ENCODE measurements at regions not wholly inside any gene's neighbourhood (a gene's known extent, or its start where the extent isn't known, plus 50 kb on each side); places are given as distances from the start of the nearest gene placed in this dataset.
"Not testable (repeated sequence)": the region's sequence is repeated elsewhere in the genome, so short reads cannot be mapped to it uniquely, and the experiment has no call there.

DNA sequence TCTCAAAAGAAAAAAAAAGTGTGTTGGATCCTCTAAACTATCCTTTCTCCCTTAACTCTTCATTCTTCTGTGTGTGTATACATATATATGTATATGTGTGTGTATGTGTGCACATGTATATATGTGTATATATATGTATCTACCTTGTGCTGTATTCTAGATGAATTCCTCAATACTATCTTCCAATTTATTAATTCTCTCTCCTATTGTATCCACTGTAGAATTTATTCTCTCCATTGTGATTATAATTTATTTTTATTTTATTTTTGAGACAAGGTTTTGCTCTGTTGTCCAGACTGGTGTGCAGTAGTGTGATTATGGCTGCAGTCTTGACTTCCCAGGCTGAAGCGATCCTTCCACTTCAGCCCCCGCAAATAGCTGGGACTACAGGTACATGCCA lies 147.1 kb upstream of the ZNF618 start:
- ATAC-seq (no peak), DNase-seq (ENCODE audit: missing footprints) (no peak)
- intact Hi-C loops (cut with DNase I), result no loop called here

DNA sequence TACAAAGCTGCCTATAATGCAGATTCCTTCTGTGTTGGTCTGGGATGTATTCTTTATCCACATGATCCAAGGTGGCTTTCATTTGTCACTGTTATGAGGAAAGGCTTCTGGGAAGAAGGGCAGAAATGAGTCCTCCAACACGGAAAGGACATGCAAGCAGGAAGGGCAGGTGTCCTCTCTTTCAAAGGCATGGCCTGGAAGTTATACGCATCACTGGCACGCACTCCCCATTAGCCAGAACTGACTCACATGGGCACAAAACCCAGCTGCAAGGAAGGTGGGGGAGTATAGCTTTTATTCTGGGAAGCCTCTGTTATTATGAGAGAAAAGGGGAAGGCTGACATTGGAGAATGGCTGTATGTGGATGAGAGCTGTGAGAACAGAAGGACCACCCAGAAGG lies 141.3 kb upstream of the ZNF618 start:
- ATAC-seq (no peak), DNase-seq (ENCODE audit: missing footprints) (no peak)
- intact Hi-C loops (cut with DNase I), result loop anchor here (5.0 kb wide), 1 partner anchor 297 kb away; no protein-coding TSS in a partner anchor

DNA sequence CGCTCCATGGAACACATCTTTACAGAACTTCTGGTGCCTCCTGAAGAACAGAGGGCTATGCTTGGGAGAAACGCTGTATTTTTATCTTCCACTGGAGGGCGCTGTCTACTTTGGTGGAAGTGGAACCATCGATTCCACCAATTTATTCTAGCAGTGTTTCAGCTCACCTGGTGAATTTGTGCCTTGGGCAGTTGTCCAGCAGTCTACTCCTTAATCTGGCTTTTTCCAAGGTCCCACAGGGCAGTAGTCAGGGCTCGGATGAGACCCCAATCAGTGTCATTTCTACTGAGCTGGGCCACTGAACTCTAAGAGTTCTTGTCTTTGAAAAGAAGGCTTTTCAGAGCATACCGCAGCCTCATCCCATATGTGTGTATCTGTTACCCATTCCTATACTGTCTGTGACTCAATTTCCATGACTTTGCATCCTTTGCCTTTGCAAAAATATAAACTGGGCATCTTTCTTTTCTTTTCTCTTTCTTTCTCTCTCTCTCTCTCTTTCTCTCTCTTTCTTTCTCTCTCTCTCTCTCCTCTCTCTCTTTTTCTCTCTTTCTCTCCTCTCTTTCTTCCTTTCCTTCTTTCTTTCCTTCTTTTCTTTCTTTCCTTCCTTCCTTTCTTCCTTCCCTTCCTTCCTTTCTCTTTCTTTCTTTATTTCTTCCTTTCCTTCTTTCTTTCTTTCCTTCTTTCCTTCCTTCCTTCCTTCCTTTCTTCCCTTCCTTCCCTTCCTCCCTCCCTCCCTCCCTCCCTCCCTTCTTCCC lies 138.4 kb upstream of the ZNF618 start:
- ATAC-seq, result no peak
- no peak for DNase-seq (ENCODE audit: missing footprints)
- intact Hi-C loops (cut with DNase I), result loop anchor here (5.0 kb wide), 1 partner anchor 295 kb away; no protein-coding TSS in a partner anchor

DNA sequence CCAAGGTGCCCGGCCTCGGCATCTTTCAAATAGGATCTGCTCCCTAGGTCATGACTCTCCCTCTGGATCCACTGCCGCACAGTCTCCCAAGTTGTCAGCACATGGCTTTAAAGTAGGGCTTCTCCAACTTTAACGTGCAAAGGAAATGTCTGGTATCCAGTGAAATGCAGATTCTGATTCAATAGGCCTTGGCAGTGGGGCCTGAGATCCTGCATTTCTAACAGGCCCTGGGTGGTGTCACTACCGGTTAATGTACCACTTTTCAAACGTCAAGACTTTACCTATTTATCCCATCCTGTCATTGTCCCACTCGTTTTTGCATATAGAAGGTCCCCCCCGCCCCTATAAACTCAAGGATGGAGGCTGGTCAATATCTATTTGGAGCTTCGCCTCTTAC lies 137.6 kb upstream of the ZNF618 start:
- ATAC-seq, result no peak
- intact Hi-C loops (cut with DNase I), result loop anchor here (5.0 kb wide), 1 partner anchor 294 kb away; no protein-coding TSS in a partner anchor
- DNase-seq (ENCODE audit: missing footprints), result no peak

DNA sequence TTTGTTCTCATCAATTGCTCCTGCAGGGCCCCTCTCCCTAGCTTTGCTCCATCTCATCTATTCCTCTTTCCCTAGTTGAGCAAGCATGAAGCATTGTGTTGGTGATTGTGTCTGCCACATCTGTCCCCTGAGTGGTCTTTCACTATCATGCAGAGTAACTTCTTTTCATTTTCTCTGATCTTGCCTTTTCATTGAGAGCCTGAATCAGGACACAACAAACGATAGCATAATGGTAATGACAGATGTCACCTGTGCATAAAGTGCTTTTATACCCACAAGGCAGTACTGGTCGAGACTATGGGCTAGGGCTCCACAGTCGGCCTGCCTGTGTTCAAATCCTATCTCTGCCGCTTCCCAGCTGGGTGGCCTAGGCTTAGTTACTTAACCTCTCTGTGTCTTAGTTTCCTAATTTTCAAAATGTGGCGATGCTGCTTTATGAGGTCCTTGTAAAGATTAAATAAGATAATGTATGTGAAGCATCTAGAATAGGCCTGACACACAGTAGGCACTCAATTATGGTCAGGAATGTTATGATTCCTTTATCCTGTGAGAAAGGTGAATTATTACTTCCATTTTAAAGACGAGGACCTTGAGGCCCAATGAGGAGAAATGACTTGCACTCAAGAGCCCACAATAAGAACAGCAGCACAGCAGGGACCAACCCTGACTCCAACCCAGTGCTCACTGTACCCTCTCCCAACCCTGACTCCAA lies 137.1 kb upstream of the ZNF618 start:
- intact Hi-C loops (cut with DNase I), result loop anchor here (5.0 kb wide), 1 partner anchor 293 kb away; no protein-coding TSS in a partner anchor
- DNase-seq (ENCODE audit: missing footprints) (no peak), ATAC-seq (no peak)

DNA sequence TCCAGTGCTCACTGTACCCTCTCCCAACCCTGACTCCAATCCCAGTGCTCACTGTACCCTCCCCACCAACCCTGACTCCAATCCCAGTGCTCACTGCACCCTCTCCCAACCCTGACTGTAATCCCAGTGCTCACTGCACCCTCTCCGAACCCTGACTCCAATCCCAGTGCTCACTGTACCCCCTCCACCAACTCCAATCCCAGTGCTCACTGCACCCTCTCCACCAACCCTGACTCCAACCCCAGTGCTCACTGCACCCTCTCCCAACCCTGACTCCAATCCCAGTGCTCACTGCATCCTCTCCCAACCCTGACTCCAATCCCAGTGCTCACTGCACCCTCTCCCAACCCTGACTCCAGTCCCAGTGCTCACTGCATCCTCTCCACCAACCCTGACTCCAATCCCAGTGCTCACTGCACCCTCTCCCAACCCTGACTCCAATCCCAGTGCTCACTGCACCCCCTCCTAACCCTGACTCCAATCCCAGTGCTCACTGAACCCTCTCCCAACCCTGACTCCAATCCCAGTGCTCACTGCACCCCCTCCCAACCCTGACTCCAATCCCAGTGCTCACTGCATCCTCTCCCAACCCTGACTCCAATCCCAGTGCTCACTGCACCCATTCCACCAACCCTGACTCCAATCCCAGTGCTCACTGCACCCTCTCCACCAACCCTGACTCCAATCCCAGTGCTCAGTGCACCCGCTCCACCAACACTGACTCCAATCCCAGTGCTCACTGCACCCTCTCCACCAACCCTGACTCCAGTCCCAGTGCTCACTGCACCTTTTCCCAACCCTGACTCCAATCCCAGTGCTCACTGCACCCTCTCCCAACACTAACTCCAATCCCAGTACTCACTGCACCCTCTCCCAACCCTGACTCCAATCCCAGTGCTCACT lies 136.3 kb upstream of the ZNF618 start:
- not testable (repeated sequence) for DNase-seq (ENCODE audit: missing footprints); ATAC-seq
- intact Hi-C loops (cut with DNase I), result loop anchor here (5.0 kb wide), 1 partner anchor 292 kb away; no protein-coding TSS in a partner anchor

DNA sequence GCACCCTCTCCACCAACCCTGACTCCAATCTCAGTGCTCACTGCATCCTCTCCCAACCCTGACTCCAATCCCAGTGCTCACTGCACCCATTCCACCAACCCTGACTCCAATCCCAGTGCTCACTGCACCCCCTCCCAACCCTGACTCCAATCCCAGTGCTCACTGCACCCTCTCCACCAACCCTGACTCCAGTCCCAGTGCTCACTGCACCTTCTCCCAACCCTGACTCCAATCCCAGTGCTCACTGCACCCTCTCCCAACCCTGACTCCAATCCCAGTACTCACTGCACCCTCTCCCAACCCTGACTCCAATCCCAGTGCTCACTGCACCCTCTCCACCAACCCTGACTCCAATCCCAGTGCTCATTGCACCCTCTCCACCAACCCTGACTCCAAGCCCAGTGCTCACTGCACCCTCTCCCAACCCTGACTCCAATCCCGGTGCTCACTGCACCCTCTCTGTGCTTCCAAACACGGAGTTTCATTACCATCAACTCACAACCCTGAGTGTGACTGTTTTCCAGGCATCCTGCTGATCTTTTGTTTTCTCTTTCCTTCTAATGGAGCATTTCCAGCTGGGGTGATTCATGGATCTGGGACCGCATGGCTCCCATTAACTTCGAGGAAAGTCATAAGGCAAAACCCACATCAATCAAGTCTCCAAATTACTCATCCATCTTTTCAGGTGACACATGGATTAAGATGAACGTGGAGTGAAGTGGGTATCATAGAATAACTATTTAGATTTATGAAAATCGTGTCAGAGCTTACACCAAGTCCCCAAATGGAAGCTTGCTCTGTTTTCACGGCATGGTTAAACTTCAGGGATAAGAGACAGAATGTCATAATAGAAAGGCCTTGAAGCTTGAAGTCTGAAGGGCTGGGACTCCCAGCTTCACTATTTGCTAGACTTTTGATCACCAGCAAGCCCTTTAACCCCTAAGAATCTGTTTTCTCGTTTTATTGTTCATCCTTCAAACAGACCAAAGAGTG lies 135.3 kb upstream of the ZNF618 start:
- ATAC-seq; intact Hi-C loops (cut with DNase I); DNase-seq (ENCODE audit: missing footprints): not testable (repeated sequence)

DNA sequence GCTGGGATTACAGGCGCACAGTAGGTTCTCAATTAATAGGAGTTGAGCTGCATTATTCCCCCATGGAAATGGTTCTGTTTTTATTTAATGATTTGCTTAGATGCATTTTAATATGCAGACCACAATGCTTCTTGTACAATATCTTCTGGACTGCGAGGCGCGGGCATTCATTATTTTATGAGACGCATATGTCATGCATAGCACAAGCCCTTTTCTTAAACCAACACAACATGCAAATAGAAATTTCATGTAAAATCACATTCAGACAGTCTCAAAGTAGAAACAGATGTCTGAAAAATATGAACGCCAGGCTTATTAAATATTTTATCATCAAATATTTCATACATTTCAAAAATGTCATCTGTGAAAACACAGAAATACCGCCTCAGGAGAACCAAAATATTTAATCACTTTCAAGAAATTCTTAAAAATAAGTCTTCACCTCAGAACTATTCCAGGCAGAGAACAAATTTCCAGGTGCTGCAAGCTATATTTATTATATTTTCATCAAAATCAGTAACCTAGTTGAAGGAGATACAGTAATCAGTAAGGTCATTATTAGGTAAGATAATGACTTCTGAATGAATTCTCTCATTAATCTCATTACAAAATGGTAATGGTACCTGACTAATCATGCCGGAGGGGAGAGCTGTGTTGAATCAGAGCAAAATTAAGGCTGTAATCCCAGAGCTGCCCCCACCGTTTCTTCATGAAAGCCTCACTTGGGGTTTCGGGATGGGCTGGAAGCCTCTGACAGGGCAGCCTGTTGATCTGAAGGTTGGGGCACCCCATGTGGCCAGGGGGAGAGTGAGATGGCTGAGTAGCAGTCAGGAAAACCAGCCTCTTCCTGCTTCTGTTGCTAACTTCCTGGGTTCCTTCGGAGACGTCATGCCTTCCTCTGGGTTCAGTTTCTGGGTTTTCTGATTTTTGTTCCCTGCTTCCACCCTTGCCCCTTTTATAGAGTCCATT lies 133.9 kb upstream of the ZNF618 start:
- no peak for DNase-seq (ENCODE audit: missing footprints)
- intact Hi-C loops (cut with DNase I), result no loop called here
- ATAC-seq, result no peak

DNA sequence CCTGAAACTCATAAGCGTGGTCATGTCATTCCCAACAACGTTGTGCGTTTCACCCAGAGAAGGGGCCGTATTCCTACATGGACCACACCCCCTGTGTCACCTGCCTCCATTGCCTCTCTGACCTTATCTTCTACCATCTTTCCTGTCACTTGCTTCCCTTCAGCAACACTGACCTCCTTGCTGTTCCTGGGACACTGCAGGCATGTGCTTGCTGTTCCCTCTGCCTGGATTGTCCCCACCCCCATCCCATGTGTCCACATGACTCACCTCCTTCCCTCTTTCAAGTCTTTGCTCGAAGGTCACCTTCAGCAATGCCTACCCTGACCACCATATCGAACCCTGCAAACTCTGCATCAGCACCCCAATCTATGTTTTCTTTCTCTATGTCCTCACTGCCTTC lies 133.2 kb upstream of the ZNF618 start:
- intact Hi-C loops (cut with DNase I), result no loop called here
- ATAC-seq (no peak), DNase-seq (ENCODE audit: missing footprints) (no peak)

DNA sequence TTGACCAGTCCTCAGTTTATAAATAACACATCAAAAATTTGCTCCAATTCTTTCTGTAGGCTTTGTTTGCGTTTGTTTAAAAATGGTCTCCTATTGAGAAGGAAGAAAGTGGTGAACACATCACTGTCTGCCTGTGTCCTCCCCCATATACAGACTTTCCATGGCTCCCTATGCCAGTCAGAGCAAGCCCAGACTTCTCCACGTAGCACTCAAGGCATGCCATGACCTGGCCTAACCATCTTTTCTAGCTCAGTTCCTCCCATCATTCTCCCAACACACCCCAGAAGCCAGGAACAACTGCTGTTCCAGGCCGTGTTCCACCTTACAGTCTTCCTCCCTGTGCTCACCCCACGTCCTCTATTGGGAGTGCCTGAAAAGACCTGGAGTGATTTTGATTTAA lies 129.6 kb upstream of the ZNF618 start:
- no peak for ATAC-seq
- intact Hi-C loops (cut with DNase I), result no loop called here
- DNase-seq (ENCODE audit: missing footprints), result no peak

DNA sequence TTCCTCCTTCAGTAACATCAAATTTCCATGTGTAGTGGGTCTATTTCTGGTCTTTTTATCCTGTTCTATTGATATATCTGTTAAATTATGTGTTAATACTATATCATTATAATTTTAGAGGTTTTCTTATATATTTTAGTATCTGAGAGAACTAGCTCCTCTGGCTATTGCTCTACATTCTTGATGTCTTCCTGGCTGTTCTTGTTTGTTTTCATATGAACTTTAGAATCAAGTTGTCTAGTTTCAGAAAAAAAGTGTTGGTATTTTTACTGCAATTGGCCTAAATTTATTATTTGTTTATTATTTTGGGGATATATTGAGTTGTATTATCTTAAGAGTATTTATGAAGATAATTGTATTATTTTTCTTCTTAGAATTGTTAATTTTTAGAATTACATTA lies 128.0 kb upstream of the ZNF618 start:
- intact Hi-C loops (cut with DNase I), result no loop called here
- DNase-seq (ENCODE audit: missing footprints), result no peak
- ATAC-seq, result no peak

DNA sequence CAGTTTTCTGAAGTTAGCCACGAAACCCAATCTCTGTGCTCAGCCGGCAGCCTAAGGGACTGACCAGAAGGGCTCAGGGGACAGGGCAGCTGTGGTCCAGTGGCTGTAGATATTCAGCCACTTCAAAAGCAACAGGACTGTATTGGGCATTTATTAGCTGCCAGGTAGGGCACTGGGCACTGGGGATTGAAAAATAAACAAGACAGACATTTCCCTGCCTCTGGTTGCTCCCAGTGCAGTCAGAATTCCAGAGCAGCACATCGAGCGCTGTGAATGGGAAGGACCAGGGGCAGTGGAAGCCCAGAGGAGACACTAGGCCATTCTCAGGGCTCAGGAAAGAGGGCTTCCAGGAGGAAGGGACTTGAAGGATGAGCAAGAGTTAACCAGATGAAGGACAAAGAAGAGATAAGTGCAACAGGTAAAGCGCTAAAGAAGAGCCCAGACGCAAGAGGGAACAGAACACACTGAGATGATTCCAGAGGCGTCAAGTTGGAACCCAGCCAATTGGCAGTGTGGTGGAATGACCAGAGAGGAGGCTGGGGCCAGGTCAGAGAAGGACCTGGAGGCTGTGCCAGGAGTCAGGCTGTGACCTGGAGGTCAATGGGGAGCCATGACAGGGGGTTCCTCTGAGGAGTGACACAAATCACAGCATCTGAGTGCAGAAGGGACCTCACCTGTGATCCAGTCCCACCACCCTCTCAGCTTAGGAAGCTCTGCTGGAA lies 122.5 kb upstream of the ZNF618 start:
- DNase-seq (ENCODE audit: missing footprints) (no peak), ATAC-seq (no peak)
- intact Hi-C loops (cut with DNase I), result no loop called here

DNA sequence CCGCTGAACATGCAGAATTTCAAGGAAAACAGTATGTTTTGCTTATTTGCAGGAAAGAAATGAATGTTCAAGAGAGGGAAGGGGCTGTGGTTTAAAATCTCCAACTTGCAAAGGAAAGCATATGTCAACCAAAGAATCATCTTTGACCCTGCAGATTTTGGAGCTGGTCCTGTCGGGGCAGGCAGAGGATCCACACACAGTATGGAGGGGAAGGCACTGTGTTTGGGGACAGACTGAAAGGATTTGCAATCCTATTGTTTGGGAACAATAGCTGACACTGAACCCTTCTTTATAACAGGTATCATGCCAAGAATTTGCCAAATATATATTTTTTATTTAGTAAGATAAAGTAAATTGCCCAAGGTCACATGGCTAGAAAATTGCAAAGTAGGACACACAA lies 121.4 kb upstream of the ZNF618 start:
- DNase-seq (ENCODE audit: missing footprints) (no peak), ATAC-seq (no peak)
- intact Hi-C loops (cut with DNase I), result no loop called here

DNA sequence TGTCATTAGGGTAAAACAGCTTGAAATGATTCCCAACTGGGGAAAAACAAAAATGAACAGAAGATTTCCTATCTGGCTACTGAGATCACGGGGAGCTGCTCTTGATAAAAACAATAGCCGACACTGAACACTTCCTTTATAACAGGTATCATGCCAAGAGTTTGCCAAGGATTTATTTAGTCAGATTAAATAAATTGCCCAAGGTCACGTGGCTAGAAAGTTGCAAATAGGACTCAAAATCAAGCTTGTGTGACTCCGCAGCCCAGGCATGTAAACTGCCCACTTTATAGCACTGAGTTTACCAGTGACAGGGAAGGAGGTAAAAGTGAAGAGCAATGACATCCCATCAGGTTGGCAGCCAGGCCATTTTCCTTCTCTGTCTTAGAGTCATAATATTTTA lies 120.7 kb upstream of the ZNF618 start:
- ATAC-seq (no peak), DNase-seq (ENCODE audit: missing footprints) (no peak)
- intact Hi-C loops (cut with DNase I), result no loop called here

DNA sequence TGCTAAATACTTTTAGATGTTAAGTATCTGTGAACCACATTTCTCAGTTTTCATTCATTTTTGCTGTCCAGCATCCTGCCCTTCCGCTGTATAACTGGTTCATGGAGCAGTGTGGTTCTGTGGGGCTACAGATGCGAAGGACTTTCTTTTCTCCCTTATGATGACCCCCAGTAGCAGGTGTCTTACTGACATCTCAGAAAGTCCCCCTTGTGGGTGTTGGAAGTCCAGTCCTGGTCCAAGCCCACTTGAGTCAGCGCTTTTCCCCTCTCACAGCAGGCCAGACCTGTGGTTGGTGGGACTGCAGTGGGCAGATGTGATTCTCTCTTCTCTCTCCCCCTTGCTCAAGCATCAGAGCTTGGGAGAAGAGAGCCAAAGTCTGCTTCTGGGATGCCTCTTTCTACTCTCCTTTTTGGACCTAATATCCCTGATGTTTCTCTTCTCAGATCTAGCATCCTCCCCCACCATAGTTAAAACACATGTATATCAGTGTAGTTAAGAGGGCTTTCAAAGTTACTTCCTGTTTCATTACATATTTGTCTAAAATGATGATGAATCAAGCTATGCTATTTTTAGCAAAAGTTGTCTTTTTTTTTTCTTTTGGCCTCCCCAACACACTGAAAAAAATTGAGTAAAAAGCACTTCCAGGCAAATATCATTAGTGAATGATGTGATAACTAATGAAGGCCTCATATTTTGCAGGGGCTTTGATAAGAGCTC lies 119.5 kb upstream of the ZNF618 start:
- intact Hi-C loops (cut with DNase I), result no loop called here

DNA sequence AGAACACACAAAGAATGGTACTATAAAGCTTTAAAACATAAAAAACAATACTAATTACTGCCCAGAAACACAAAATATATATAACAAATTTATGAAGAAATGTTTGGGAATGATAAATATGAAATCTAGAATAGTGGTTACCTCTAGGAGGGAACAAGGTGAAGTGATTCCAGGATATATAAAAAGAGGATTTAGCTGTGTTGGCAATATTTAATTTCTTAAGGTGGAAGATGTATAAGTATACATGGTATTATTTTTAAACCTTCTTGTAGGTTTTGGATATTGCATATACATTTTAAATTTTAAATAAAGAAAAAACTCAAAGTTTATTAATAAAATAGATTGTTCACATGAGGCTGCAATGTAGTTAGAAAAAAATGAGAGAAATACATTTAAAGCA lies 112.7 kb upstream of the ZNF618 start:
- DNase-seq (ENCODE audit: missing footprints) (no peak), ATAC-seq (no peak)
- intact Hi-C loops (cut with DNase I), result no loop called here

More for the DNA sequence above, 119.5 kb upstream of the ZNF618 start:
- no peak for DNase-seq (ENCODE audit: missing footprints)
- ATAC-seq, result no peak

All from Right ventricle myocardium inferior (tissue), 1 donor.